ENCODE measurements at regions not wholly inside any gene's neighbourhood (a gene's known extent, or its start where the extent isn't known, plus 50 kb on each side); places are given as distances from the start of the nearest gene placed in this dataset.

- no peak overlapping the region for H3K27ac ChIP-seq
- H4K20me1 ChIP-seq, result no peaks in the 10 kb centered on the region
- no peaks in the 10 kb centered on the region for H3K4me1 ChIP-seq
- no peak overlapping the region for H3K4me2 ChIP-seq
- no peak for TF ChIP-seq Cebpa-rat (IDR thresholded peaks at IDR 0.05)
- H3K9ac ChIP-seq, result no peak overlapping the region
- H3K4me3 ChIP-seq, result no peak overlapping the region
- H3K27me3 ChIP-seq, result no peaks in the 10 kb centered on the region
- peaks cover 0 to 4% (median 0%) of the 10 kb centered on the region in 11 experiments; a peak in 1 of 22 replicates for H3K36me3 ChIP-seq
- H3K9me3 ChIP-seq (replicated peaks in 1 of 11), result peaks cover 13 to 29% (median 22%) of the 10 kb centered on the region in 11 experiments
These were observed 288.2 kb downstream of the BCL2 start for GRCh38 chr18:63031375-63031774.

All from BLaER1 treated with 17β-estradiol and CSF1 and Interleukin-3, amounts not matched to agents 10 nM and 100 nM (cell line).